ENCODE measurements at regions not wholly inside any gene's neighbourhood (a gene's known extent, or its start where the extent isn't known, plus 50 kb on each side); places are given as distances from the start of the nearest gene placed in this dataset.

DNA sequence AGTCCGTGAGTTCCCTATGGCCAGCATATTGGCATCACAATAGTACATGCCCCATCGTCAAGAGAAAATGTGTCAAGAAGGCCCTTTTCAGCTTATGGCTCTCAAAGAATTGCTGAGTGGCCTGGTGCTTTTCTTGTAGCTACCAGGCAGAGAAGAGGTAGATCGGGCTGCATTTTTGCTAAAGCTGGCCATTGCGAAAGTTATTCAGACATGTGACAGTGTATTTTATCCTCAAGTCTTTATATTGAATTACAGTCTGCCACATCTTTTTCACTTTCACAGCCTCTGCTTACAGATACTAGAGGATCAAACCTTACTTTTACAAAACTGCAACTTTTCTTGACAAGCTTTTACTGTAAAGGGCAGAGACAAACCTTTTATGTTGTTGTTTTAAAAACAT, 261.5 kb upstream of the IGFBP7 start:
- no peak for TF ChIP-seq CTCF (conservative IDR thresholded peaks at IDR 0.05; ENCODE audit: low read length)
- TF ChIP-seq EZH2phosphoT487 (IDR thresholded peaks at IDR 0.05; ENCODE audit: borderline replicate concordance, low read depth, low read length) = no peak
